ENCODE measurements at regions not wholly inside any gene's neighbourhood (a gene's known extent, or its start where the extent isn't known, plus 50 kb on each side); places are given as distances from the start of the nearest gene placed in this dataset.

DNA sequence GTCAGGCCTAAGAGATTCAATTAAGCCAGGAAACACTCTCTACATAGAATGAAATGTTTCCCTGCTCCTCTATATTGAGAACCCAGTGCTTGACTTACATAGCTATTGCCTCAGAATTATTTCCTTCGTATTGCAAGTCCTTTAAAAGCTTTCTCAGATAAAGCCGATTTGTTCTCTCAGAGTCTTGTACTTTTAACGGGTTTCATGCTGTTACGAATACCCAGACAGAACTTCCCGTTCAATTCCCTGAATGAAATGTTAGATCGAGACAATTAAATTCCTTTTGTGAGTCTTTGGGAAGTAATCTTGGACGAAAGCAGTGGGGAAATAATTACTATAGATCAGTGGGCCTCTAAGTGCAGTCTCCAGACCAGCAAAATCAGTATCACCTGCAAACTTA is 102.8 kb upstream of the CHL1 start:
- ATAC-seq (replicated peaks in 1 of 2): no peak
- peaks cover 2 to 3% of the 10 kb centered on the region in 2 donors for H3K9me3 Mint-ChIP-seq
- no peak overlapping the region for H3K4me3 Mint-ChIP-seq

DNA sequence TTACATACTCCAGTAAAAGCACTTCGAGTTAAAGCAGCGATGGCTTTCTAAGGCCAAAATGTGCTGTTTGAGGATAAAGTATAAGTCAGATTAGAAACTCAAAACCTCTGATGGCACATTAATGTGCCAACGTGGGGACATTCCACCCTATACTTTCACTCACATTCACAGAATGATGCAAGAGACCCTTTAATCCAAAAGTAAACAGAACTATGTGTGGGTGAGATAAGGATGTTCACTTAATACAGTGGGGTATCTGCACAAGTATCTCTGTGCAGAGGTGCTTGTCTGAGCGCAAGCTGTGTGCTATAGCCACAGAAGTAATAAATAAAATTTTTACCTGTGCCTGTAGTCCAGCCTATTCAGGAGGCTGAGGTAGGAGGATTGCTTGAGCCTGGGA is 100.3 kb upstream of the CHL1 start:
- ATAC-seq (replicated peaks in 1 of 2) (no peak), DNase-seq (no peak)
- peaks cover 10% of the 10 kb centered on the region for H3K27me3 Mint-ChIP-seq (ENCODE audit: low read depth)
- H3K27ac Mint-ChIP-seq: no peak overlapping the region
- no peaks in the 10 kb centered on the region for H3K4me1 Mint-ChIP-seq (ENCODE audit: low read depth)
- peaks cover 2 to 3% of the 10 kb centered on the region in 2 donors for H3K9me3 Mint-ChIP-seq
- no peaks in the 10 kb centered on the region for H3K36me3 Mint-ChIP-seq (ENCODE audit: insufficient read depth in 2 of 2)
- H3K4me3 Mint-ChIP-seq: no peak overlapping the region

More for the DNA sequence above, 102.8 kb upstream of the CHL1 start:
- Mint-ChIP-seq H3K4me1 (ENCODE audit: low read depth) (no peaks in the 10 kb centered on the region), H3K36me3 (ENCODE audit: insufficient read depth in 2 of 2) (no peaks in the 10 kb centered on the region), H3K27me3 (ENCODE audit: low read depth) (no peaks in the 10 kb centered on the region), H3K27ac (no peak overlapping the region)
- no peak for DNase-seq

DNA sequence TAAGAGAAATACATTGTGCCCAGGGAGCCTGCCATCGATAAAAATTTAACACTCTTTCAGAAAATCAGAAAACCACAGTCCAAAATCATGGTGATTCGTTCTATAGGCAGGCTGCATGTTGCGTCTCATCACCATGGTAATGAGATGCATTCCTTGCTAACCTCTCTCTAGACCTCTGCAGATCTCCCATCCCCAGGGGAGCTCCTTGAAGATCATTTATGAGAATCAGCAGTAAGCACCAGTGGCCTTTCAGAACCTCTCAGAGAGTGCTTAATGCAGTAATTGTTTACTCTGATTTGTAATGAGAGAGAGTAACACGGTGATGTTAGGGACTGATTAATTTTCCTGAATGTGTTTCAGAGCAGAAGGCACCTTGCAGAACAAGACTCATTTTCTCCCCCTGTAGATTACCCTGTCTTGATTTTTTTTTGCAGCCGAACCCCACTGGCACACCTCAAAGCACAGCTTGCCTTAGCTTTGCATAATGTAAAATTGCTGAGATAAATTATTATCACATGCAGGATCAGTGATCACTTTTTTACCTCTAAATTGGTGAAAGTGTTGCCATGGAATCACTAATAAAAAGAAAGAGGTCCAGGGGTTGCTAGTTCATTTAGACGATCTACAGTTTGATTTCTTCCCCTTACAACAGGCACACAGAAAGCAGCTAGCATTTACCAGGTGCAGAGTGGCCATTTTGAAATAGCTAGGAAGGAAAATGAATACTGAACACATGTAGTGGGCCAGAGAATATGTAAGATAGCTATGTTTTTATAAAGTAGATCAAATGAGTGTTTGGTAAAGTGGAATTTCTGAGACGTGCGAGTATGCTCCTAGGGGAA is 98.9 kb upstream of the CHL1 start:
- Mint-ChIP-seq H3K4me1 (ENCODE audit: low read depth) (no peaks in the 10 kb centered on the region), H3K9me3 (peaks cover 2 to 3% of the 10 kb centered on the region in 2 donors), H3K36me3 (ENCODE audit: insufficient read depth in 2 of 2) (no peaks in the 10 kb centered on the region), H3K27me3 (ENCODE audit: low read depth) (peaks cover 10% of the 10 kb centered on the region), H3K4me3 (no peak overlapping the region), H3K27ac (no peak overlapping the region)
- ATAC-seq (replicated peaks in 1 of 2): no peak
- DNase-seq: no peak

DNA sequence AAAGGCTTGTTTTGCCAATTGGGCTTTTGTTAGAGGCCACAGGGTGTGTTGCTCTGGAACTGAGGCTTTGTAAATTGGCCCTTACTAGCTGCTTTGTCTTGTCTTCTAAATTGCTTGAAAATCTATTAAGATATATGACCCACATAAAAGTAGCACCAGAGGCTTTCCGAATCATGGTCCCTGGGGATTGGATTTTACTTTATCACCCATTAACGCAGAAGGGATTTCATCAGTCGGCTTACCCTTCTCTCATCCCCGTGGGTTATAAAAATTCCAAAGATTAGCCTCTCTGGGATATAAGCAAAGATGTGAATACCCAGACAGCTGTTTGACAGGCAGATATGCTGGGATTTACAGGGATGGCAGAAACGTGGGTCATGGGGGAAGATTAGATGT is 98.3 kb upstream of the CHL1 start:
- Mint-ChIP-seq H3K27me3 (ENCODE audit: low read depth) (peaks cover 10% of the 10 kb centered on the region), H3K4me3 (no peak overlapping the region), H3K36me3 (ENCODE audit: insufficient read depth in 2 of 2) (no peaks in the 10 kb centered on the region), H3K9me3 (peaks cover 2 to 3% of the 10 kb centered on the region in 2 donors), H3K27ac (no peak overlapping the region), H3K4me1 (ENCODE audit: low read depth) (no peaks in the 10 kb centered on the region)
- no peak for DNase-seq
- no peak for ATAC-seq (replicated peaks in 1 of 2)

DNA sequence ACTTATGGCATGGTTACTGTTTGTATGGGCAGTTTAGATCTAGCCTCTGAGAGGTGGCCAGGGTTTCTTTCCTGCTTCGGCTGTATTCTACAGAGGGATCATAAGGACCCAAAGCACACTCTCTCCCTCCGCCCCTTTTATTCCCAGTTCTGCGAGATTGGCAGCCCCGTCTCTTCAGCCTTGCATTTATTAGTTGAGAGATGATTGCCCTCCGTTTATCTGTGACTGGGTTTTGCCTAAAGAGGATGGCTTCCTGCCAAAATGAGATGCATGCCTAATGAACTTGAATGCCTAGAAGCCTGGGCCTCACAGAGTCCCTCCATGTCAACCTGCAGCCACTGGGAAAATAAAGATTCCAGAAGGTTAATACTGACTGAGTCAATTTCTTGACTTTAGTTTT is 97.1 kb upstream of the CHL1 start:
- Mint-ChIP-seq H3K27ac (no peak overlapping the region), H3K4me3 (no peak overlapping the region), H3K27me3 (ENCODE audit: low read depth) (peaks cover 10% of the 10 kb centered on the region), H3K36me3 (ENCODE audit: insufficient read depth in 2 of 2) (no peaks in the 10 kb centered on the region), H3K4me1 (ENCODE audit: low read depth) (no peaks in the 10 kb centered on the region), H3K9me3 (peaks cover 2 to 3% of the 10 kb centered on the region in 2 donors)
- DNase-seq (no peak), ATAC-seq (replicated peaks in 1 of 2) (no peak)

DNA sequence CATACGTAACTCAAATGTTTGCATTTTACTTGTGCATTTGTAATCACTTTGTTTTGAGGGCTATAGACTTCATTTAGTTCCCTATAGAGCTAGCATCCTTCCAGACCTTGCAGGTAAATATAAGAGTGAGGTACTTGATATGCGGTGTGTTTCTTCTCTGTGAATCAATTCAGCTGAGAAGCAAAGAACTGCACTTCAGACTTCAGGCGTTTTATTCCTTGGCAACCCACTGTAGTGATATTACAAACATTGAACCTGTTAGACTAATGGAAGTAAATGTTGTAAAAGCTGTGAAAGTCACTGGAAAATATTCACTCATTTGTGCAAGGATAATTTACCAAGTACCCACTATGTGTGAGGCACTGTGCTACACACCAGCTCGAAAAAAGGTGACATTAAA is 94.1 kb upstream of the CHL1 start:
- DNase-seq: no peak
- Mint-ChIP-seq H3K27ac (no peak overlapping the region), H3K4me1 (ENCODE audit: low read depth) (no peaks in the 10 kb centered on the region), H3K27me3 (ENCODE audit: low read depth) (peaks cover 10% of the 10 kb centered on the region), H3K9me3 (no peaks in the 10 kb centered on the region), H3K36me3 (ENCODE audit: insufficient read depth in 2 of 2) (no peaks in the 10 kb centered on the region), H3K4me3 (no peak overlapping the region)
- ATAC-seq (replicated peaks in 1 of 2): no peak

DNA sequence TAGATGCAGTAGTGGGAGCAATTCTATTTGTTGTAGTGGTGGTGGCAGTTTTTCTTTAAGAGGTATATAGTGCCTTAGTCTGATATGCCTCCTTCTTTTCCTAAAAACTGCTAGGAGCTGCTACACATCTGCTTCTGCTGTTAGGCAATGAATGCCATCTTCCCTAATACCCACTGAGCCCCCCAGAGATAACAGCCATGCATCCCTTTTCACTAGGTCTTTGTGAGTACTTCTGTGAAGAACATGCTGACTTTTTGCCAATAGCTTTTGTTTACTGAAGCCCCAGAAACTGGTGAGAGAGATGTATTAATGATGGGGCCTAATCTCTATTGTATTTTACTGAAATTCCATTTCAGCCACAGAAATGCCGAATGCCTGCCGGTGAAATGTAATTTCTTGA is 92.6 kb upstream of the CHL1 start:
- no peak overlapping the region for H3K4me3 Mint-ChIP-seq
- no peak for DNase-seq
- no peak overlapping the region for H3K27ac Mint-ChIP-seq
- H3K4me1 Mint-ChIP-seq (ENCODE audit: low read depth): no peaks in the 10 kb centered on the region
- no peaks in the 10 kb centered on the region for H3K36me3 Mint-ChIP-seq (ENCODE audit: insufficient read depth in 2 of 2)
- H3K27me3 Mint-ChIP-seq (ENCODE audit: low read depth): peaks cover 10% of the 10 kb centered on the region
- no peak for ATAC-seq (replicated peaks in 1 of 2)
- no peaks in the 10 kb centered on the region for H3K9me3 Mint-ChIP-seq

DNA sequence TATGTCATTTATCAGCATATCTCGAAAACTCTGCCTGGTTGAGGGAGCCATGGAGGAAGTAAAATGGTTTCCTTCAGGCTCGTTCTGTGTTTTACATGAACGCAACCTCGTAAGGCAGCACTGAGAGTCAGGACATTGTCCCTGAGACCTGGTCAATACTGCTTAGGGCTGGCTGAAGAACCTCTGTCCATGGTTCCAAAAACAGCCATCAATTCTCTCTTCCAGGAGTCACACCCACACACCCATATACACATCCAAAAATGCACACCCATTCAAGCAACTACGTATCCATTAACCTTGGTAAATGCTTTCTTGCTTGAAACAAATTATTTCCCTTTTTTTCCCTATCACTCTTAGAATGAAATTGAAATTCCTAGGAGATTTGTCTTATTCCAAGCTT is 91.0 kb upstream of the CHL1 start:
- DNase-seq (no peak), ATAC-seq (replicated peaks in 1 of 2) (no peak)
- Mint-ChIP-seq H3K27me3 (ENCODE audit: low read depth) (no peaks in the 10 kb centered on the region), H3K4me1 (ENCODE audit: low read depth) (no peaks in the 10 kb centered on the region), H3K9me3 (no peaks in the 10 kb centered on the region), H3K27ac (no peak overlapping the region), H3K36me3 (ENCODE audit: insufficient read depth in 2 of 2) (no peaks in the 10 kb centered on the region), H3K4me3 (no peak overlapping the region)

DNA sequence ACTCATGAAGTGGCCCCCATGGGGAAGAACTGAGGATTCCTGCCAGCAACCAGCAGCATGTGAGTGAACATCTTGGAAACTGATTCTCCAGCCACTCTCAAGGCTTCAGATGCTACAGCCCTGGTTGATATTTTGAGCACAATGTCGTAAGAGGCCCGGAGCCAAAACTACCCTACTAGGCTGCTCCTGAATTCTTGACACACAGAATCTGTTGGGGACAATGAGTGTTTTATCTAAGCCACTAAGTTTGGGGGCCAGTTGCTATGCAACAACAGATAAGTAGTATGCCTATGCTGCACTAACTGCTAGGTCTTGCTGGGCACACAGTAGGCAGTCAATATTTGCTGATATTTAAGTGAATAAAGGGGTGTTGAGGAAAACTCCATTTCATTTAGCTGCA is 89.9 kb upstream of the CHL1 start:
- Mint-ChIP-seq H3K27me3 (ENCODE audit: low read depth) (no peaks in the 10 kb centered on the region), H3K4me1 (ENCODE audit: low read depth) (no peaks in the 10 kb centered on the region), H3K4me3 (no peak overlapping the region), H3K27ac (no peak overlapping the region), H3K9me3 (peaks cover 0 to 3% of the 10 kb centered on the region in 2 donors), H3K36me3 (ENCODE audit: insufficient read depth in 2 of 2) (no peaks in the 10 kb centered on the region)
- ATAC-seq (replicated peaks in 1 of 2): no peak
- DNase-seq: no peak

DNA sequence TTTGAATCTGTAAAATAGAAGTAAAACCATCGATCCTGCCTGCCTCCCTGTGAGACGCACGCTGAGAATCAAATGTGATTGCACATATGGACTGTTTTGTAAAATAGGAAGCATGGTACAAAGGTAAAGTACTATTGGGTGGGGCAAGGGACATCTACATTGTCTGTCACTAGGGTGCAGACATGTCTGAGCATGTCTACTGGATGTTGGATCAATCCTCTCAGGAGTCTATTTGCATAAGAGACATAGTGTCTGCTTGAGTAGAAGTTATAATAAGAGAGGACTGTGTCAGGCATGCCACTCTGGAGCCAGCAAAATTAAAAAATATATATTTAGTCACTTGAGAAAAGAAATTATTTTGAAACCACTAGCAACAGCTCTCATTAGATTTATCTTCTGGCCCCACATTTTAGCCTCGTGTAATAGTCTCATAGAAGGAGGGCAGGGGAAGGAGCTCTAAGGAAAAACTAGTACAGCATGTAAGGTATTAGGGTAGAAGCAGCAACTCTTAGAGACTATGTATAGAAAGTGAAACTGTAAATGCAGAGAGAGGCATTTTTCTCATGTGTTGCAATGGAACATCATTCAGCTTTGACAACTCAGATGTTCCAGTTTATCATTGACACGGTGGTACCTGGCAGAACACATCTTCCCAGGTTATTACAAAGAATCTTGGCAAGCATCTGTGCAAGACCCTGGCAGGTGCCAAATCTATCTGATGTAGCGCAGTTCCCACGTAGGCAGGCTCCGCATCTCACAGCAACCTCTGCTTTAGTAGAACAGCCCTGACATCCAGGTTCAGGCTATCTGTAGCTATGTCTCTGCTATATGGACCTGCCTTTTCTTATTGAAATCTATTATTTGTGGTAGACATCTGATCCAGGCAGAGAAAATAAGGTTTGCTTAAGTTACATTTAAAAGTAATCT is 85.2 kb upstream of the CHL1 start:
- no peaks in the 10 kb centered on the region for H3K4me1 Mint-ChIP-seq (ENCODE audit: low read depth)
- ATAC-seq (replicated peaks in 1 of 2): no peak
- H3K27me3 Mint-ChIP-seq (ENCODE audit: low read depth): no peaks in the 10 kb centered on the region
- no peak overlapping the region for H3K4me3 Mint-ChIP-seq
- peaks cover 1 to 5% of the 10 kb centered on the region in 2 donors for H3K9me3 Mint-ChIP-seq
- DNase-seq: no peak
- H3K36me3 Mint-ChIP-seq (ENCODE audit: insufficient read depth in 2 of 2): peaks cover 0 to 1% of the 10 kb centered on the region in 2 donors
- H3K27ac Mint-ChIP-seq: no peak overlapping the region

DNA sequence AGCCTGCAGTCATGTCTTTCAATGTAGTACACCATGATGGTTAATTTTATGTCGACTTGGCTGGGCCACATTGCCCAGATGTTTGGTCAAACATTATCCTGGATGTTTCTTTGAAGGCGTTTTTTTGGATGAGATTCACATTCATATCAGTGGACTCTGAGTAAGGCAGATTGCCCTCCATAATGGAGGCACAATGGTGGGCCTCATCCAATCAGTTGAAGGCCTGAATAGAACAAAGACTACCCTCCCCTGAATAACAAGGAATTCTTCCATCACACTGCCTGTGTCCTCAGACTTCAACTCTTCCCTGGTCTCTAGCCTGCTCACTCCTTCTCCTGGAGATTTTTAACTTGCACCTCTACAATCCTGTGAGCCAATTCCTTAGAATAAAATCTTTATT is 83.8 kb upstream of the CHL1 start:
- Mint-ChIP-seq H3K4me3 (no peak overlapping the region), H3K9me3 (peaks cover 1 to 5% of the 10 kb centered on the region in 2 donors)

DNA sequence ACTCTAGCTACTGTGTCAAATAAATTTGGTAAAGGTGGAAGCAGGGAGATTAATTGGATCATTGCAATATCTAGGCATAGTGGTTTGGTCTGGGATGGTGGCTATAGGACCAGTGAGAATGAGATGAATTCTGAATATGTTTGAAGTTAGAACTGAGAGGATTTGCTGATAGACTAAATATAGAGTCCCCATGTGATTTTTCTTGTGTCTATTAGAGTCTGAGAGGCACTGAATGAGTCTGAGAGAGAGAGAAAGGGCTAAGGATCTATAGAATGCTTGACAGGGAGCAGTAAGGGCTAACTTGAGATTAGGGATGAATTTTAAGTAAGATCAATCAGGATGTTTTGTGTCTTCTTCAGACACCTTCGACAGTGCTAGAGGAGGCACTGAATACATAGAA is 77.9 kb upstream of the CHL1 start:
- H3K36me3 Mint-ChIP-seq (ENCODE audit: insufficient read depth in 2 of 2): no peaks in the 10 kb centered on the region
- no peak for ATAC-seq (replicated peaks in 1 of 2)
- no peaks in the 10 kb centered on the region for H3K9me3 Mint-ChIP-seq
- DNase-seq: no peak
- no peaks in the 10 kb centered on the region for H3K27me3 Mint-ChIP-seq (ENCODE audit: low read depth)
- H3K27ac Mint-ChIP-seq: no peak overlapping the region
- no peak overlapping the region for H3K4me3 Mint-ChIP-seq
- no peaks in the 10 kb centered on the region for H3K4me1 Mint-ChIP-seq (ENCODE audit: low read depth)

More for the DNA sequence above, 83.8 kb upstream of the CHL1 start:
- no peak for DNase-seq
- H3K36me3 Mint-ChIP-seq (ENCODE audit: insufficient read depth in 2 of 2): peaks cover 0 to 1% of the 10 kb centered on the region in 2 donors
- ATAC-seq (replicated peaks in 1 of 2): no peak
- H3K27ac Mint-ChIP-seq: no peak overlapping the region
- H3K27me3 Mint-ChIP-seq (ENCODE audit: low read depth): no peaks in the 10 kb centered on the region
- H3K4me1 Mint-ChIP-seq (ENCODE audit: low read depth): no peaks in the 10 kb centered on the region

DNA sequence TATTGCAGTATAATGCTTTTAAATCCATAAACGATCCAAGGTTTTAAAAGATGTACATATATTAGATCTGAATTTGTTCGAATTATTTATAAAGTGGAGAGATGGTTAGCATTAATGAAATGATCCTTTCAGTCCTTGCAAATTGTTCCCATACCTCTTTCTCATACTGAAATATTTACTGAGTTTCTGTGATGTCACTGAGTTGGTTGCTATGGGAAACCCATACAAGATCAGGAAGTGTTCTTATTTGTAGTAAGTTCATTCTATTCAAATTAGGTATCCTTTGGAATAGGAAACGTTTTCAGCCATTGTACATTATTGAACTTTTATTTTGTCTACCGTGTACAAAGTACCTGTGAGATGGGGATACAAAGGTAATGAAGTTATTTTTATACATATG is 73.2 kb upstream of the CHL1 start:
- DNase-seq (no peak), ATAC-seq (replicated peaks in 1 of 2) (no peak)
- no peak overlapping the region for H3K27ac Mint-ChIP-seq
- no peaks in the 10 kb centered on the region for H3K4me1 Mint-ChIP-seq (ENCODE audit: low read depth)
- H3K36me3 Mint-ChIP-seq (ENCODE audit: insufficient read depth in 2 of 2): no peaks in the 10 kb centered on the region
- H3K4me3 Mint-ChIP-seq: no peak overlapping the region
- peaks cover 6 to 7% of the 10 kb centered on the region in 2 donors for H3K9me3 Mint-ChIP-seq
- H3K27me3 Mint-ChIP-seq (ENCODE audit: low read depth): no peaks in the 10 kb centered on the region
